ENCODE measurements at regions not wholly inside any gene's neighbourhood (a gene's known extent, or its start where the extent isn't known, plus 50 kb on each side); places are given as distances from the start of the nearest gene placed in this dataset.

DNA sequence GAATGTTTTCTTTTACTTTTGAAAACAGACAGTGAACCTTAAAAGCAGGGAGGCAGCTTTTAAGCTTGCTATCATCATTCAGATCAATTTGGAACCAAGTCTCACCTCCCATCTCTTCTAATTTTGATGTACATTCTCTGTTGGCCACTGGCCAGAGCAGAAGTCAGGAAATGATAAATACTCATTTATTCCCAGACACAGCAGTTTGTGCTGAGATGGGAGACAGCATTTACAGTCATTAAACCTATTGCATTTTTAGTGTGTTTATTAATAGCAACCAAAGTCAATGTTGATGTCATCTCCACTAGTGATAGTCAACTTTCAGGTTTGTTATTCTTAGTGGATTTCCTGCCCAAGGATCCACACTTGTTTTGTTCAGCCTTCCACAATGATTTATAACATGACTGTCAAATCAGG lies 320.0 kb upstream of the ATP2B1 start (continued):
- no peak for TF ChIP-seq ZNF592 (IDR thresholded peaks at IDR 0.05)
- no peak for TF ChIP-seq SRF (IDR thresholded peaks at IDR 0.05; ENCODE audit: low read depth in 2 of 2, low read length in 2 of 2)
- no peak for TF ChIP-seq ZNF24 (IDR thresholded peaks at IDR 0.05)

- in situ Hi-C loops (cut with MboI) (no loop called here), intact Hi-C loops (cut with micrococcal nuclease; ENCODE audit: unreplicated experiment) (no loop called here)
- FAIRE-seq (peak; percentile 27), ATAC-seq (no peak), DNase-seq (ENCODE audit: low read depth, low spot score) (no peak)
- Histone ChIP-seq H3K9me3 (replicated peaks; ENCODE audit: control insufficient read depth, insufficient read depth, low read length) (no peaks in the 10 kb centered on the region), H3K27me3 (replicated peaks in 1 of 2; ENCODE audit: control insufficient read depth in 2 of 2, insufficient read depth in 2 of 2, low read length in 1 of 2) (no peaks in the 10 kb centered on the region), H3K36me3 (ENCODE audit: control insufficient read depth in 2 of 2, insufficient read depth in 2 of 2, low read length in 1 of 2) (no peaks in the 10 kb centered on the region), H3K4me2 (ENCODE audit: control insufficient read depth, insufficient read depth) (no peak overlapping the region), H2AFZ (ENCODE audit: control insufficient read depth, low read depth, low read length) (no peak overlapping the region), H3K9ac (ENCODE audit: control insufficient read depth, insufficient read depth, low read length) (no peak overlapping the region), H3K4me1 (ENCODE audit: control insufficient read depth, insufficient read depth, low read length) (no peaks in the 10 kb centered on the region), H4K20me1 (ENCODE audit: control insufficient read depth, insufficient read depth) (no peaks in the 10 kb centered on the region), H3K27ac (ENCODE audit: control insufficient read depth, insufficient read depth) (no peak overlapping the region), H3K79me2 (ENCODE audit: control insufficient read depth, insufficient read depth, low read length) (no peaks in the 10 kb centered on the region), H3K4me3 (no peak overlapping the region)
- ChIA-PET SMC1A (ENCODE audit: uncharacterized antibody, unreplicated experiment) (interaction anchor here (0.6 to 1.7 kb wide), 2 partner anchors 11 to 26 kb away, joined by 3 to 4 read pairs; no protein-coding TSS in a partner anchor), CTCF (interaction anchor here (0.6 to 1.1 kb wide), 3 partner anchors 10 to 478 kb away, joined by 3 read pairs; no protein-coding TSS in a partner anchor), POLR2A (no interaction called here), RAD21 (ENCODE audit: unreplicated experiment) (interaction anchor here (1.2 to 1.4 kb wide), 2 partner anchors 100 to 147 kb away, joined by 3 read pairs; no protein-coding TSS in a partner anchor)
- 75% methylated on average over 5 of the region's 5 CpGs for WGBS (ENCODE audit: insufficient coverage, insufficient replicate concordance, low lambda C conversion rate, missing lambda C conversion rate)
- BruUV-seq (replicated peaks) = no TSS peak
- TF ChIP-seq BCL11A (IDR thresholded peaks at IDR 0.05; ENCODE audit: low read depth, low read length) (no peak), EED (IDR thresholded peaks at IDR 0.05; ENCODE audit: low read depth) (no peak), BCL3 (IDR thresholded peaks at IDR 0.05; ENCODE audit: borderline replicate concordance, insufficient read depth, low read depth, low read length, poor library complexity, severe bottlenecking) (no peak), ZNF274 (IDR thresholded peaks at IDR 0.05; ENCODE audit: insufficient read depth, insufficient read length) (no peak), ZNF207 (IDR thresholded peaks at IDR 0.05; ENCODE audit: borderline replicate concordance) (no peak), MYB (IDR thresholded peaks at IDR 0.05; ENCODE audit: borderline replicate concordance, low read depth, low read length) (no peak)
- TF ChIP-seq, protein P1, sequence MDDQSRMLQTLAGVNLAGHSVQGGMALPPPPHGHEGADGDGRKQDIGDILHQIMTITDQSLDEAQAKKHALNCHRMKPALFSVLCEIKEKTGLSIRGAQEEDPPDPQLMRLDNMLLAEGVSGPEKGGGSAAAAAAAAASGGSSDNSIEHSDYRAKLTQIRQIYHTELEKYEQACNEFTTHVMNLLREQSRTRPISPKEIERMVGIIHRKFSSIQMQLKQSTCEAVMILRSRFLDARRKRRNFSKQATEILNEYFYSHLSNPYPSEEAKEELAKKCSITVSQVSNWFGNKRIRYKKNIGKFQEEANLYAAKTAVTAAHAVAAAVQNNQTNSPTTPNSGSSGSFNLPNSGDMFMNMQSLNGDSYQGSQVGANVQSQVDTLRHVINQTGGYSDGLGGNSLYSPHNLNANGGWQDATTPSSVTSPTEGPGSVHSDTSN (IDR thresholded peaks at IDR 0.05; ENCODE audit: insufficient replicate concordance, low read depth, low read length) = no peak
- TF ChIP-seq, protein P2, sequence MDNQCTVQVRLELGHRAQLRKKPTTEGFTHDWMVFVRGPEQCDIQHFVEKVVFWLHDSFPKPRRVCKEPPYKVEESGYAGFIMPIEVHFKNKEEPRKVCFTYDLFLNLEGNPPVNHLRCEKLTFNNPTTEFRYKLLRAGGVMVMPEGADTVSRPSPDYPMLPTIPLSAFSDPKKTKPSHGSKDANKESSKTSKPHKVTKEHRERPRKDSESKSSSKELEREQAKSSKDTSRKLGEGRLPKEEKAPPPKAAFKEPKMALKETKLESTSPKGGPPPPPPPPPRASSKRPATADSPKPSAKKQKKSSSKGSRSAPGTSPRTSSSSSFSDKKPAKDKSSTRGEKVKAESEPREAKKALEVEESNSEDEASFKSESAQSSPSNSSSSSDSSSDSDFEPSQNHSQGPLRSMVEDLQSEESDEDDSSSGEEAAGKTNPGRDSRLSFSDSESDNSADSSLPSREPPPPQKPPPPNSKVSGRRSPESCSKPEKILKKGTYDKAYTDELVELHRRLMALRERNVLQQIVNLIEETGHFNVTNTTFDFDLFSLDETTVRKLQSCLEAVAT (IDR thresholded peaks at IDR 0.05) = no peak
Measured at GRCh38 chr12:90027889-90028634, 319.4 kb upstream of the ATP2B1 start.

Measured in GM12878 (cell line).